Karpas-422 (cell line): ENCODE measurements at regions not wholly inside any gene's neighbourhood (a gene's known extent, or its start where the extent isn't known, plus 50 kb on each side); places are given as distances from the start of the nearest gene placed in this dataset.

Experiments used
- DNase-seq: peaks from one replicate; pipeline ENCODE4 v3.0.0-alpha.2; 2015
- H2AFZ ChIP-seq: fragments of 200-600 bp; sonication (generic); 2 replicates; pipeline ENCODE4 v1.6.1; 2014; ENCODE audit warnings: antibody characterized with exemption, low read length, mixed read lengths
- H3K27ac ChIP-seq: fragments of 200-600 bp; sonication (generic); 2 replicates; pipeline ENCODE4 v1.5.1; 2014; ENCODE audit warnings: mild to moderate bottlenecking, low read length, moderate library complexity
- H3K27me3 ChIP-seq: fragments of 200-600 bp; sonication (generic); 2 replicates; pipeline ENCODE4 v1.6.1; 2014; ENCODE audit warnings: low read length, mixed read lengths
- H3K36me3 ChIP-seq: fragments of 200-600 bp; sonication (generic); 2 replicates; pipeline ENCODE4 v1.6.1; 2014; ENCODE audit warnings: low read length, mixed read lengths; ENCODE audit not compliant: insufficient read depth
- H3K4me1 ChIP-seq: fragments of 200-600 bp; sonication (generic); 2 replicates; pipeline ENCODE4 v1.6.1; 2014; ENCODE audit warnings: mild to moderate bottlenecking, low read length, mixed read lengths
- H3K4me2 ChIP-seq: fragments of 200-600 bp; sonication (generic); 2 replicates; pipeline ENCODE4 v1.6.1; 2014; ENCODE audit warnings: low read length, low read depth, mild to moderate bottlenecking; ENCODE audit not compliant: poor library complexity, severe bottlenecking
- H3K4me3 ChIP-seq: fragments of 200-600 bp; sonication (generic); 2 replicates; pipeline ENCODE4 v1.5.1; 2014; ENCODE audit warnings: mild to moderate bottlenecking, antibody characterized with exemption, low read length, mixed read lengths
- H3K79me2 ChIP-seq: fragments of 200-600 bp; sonication (generic); 2 replicates; pipeline ENCODE4 v1.6.1; 2014; ENCODE audit warnings: mild to moderate bottlenecking, low read length, mixed read lengths
- H3K9ac ChIP-seq: fragments of 200-600 bp; sonication (generic); 2 replicates; pipeline ENCODE4 v1.6.0; 2014; ENCODE audit warnings: low read length
- H3K9me2 ChIP-seq: fragments of 200-600 bp; sonication (generic), shearing (Covaris generic); replicated peaks from 2 replicates; pipeline ENCODE4 v1.6.0; 2014; ENCODE audit warnings: mild to moderate bottlenecking, low read length, moderate library complexity; ENCODE audit not compliant: insufficient read depth
- H3K9me3 ChIP-seq: fragments of 300-700, 200-600 bp; sonication (generic); 2 replicates; pipeline ENCODE4 v1.6.1; 2014; ENCODE audit warnings: low read length, mixed read lengths
- H4K20me1 ChIP-seq: fragments of 200-600 bp; sonication (generic); 2 replicates; pipeline ENCODE4 v1.6.1; 2014; ENCODE audit warnings: mild to moderate bottlenecking, antibody characterized with exemption, low read length, low read depth; ENCODE audit not compliant: insufficient read depth

GRCh38 chr16:86700046-86700945, 121.9 kb downstream of the FOXL1 start:
- Histone ChIP-seq H3K27ac (no peak overlapping the region), H3K27me3 (no peaks in the 10 kb centered on the region), H3K9ac (no peak overlapping the region), H3K4me1 (no peaks in the 10 kb centered on the region), H2AFZ (no peak overlapping the region), H3K4me2 (no peak overlapping the region), H3K79me2 (no peaks in the 10 kb centered on the region), H3K36me3 (no peaks in the 10 kb centered on the region), H4K20me1 (no peaks in the 10 kb centered on the region), H3K9me2 (no peaks in the 10 kb centered on the region), H3K4me3 (no peak overlapping the region), H3K9me3 (no peaks in the 10 kb centered on the region)
- no peak for DNase-seq

- no peak for DNase-seq
- H3K4me3 ChIP-seq: no peak overlapping the region
- no peaks in the 10 kb centered on the region for H3K79me2 ChIP-seq
- no peaks in the 10 kb centered on the region for H3K9me2 ChIP-seq
- no peaks in the 10 kb centered on the region for H3K9me3 ChIP-seq
- no peak overlapping the region for H3K27ac ChIP-seq
- H4K20me1 ChIP-seq: no peaks in the 10 kb centered on the region
- no peak overlapping the region for H3K9ac ChIP-seq
- H3K4me2 ChIP-seq: no peak overlapping the region
- no peaks in the 10 kb centered on the region for H3K36me3 ChIP-seq
- no peaks in the 10 kb centered on the region for H3K27me3 ChIP-seq
- H3K4me1 ChIP-seq: no peaks in the 10 kb centered on the region
- no peak overlapping the region for H2AFZ ChIP-seq
Observed at GRCh38 chr16:86701286-86701975, 123.1 kb downstream of the FOXL1 start.

DNA sequence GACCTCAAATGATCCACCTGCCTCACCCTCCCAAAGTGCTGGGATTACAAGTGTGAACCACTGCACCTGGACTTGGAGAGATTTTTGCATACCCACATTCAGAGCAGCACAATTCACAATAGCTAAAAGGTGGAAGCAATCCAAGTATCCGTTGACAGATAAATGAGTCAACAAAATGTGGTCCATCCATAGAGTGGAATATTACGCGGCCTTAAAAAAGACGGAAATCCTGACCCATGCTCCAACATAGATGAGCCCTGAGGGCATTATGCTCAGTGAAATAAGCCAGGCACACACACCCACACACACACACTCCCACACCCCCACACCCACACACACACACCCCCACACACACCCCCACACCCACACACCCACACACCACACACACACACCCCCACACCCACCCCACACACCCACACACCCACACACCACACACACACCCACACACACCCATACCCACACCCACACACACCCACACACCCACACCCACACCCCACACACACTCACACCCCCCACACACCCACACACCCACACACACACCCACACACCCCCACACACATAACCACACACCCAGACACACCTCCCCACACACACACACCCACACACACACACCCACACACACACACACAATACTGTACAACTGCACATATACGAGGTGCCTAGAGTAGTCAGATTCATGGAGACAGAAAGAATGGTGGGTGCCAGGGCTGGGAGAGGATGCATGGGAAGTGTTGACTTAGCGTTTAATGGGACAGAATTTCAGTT, 124.7 kb downstream of the FOXL1 start:
- DNase-seq: no peak
- Histone ChIP-seq H3K27ac (no peak overlapping the region), H3K79me2 (no peaks in the 10 kb centered on the region), H3K4me2 (no peak overlapping the region), H3K9me2 (no peaks in the 10 kb centered on the region), H3K9ac (no peak overlapping the region), H3K27me3 (no peaks in the 10 kb centered on the region), H2AFZ (no peak overlapping the region), H3K9me3 (no peaks in the 10 kb centered on the region), H3K36me3 (no peaks in the 10 kb centered on the region), H3K4me1 (no peaks in the 10 kb centered on the region), H4K20me1 (no peaks in the 10 kb centered on the region), H3K4me3 (no peak overlapping the region)

DNA sequence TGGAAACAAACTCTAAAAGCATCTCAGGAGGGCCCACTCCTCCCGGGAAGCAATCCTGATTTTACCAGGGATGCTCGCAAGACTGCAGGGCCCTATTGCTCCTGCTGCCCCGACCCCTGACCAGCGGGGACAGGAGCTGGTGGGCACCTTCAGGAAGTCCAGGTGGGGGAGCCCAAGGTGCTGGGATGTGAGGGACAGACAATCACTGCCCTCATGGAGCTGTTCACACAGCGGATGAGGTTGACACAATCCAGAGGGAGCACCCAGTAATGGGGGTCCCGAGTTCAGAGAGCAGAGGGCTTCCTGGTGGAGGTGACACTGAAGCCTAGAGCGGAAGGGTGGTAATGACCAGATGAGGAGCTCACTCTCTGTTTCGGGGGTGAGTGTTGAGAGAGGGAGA, 126.2 kb downstream of the FOXL1 start:
- H2AFZ ChIP-seq: no peak overlapping the region
- H3K4me2 ChIP-seq: no peak overlapping the region
- no peak overlapping the region for H3K9ac ChIP-seq
- no peaks in the 10 kb centered on the region for H3K4me1 ChIP-seq
- H3K9me2 ChIP-seq: no peaks in the 10 kb centered on the region
- H3K36me3 ChIP-seq: no peaks in the 10 kb centered on the region
- H3K4me3 ChIP-seq: no peak overlapping the region
- no peaks in the 10 kb centered on the region for H4K20me1 ChIP-seq
- no peak for DNase-seq
- H3K9me3 ChIP-seq: no peaks in the 10 kb centered on the region
- H3K27ac ChIP-seq: no peak overlapping the region
- no peaks in the 10 kb centered on the region for H3K27me3 ChIP-seq
- H3K79me2 ChIP-seq: no peaks in the 10 kb centered on the region

DNA sequence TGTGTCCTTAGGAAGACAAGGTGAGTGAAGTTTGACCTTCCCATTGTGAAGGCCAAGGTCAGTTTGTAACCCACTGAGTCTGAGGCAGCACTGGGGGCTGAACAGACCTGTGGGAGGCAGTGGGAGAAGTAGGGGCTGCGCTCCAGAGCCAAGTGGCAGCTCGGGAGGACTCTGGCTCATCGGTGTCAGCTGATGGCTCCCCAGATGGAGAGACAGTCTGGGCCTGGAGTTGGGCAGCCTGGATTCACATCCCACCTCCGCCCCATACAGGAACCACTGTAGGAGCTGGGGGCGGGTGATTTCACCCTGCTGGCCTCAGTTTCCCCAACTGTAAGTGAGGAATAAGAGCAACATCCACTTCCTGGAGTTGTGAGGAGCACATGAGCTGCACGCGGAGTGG, 128.4 kb downstream of the FOXL1 start:
- H3K79me2 ChIP-seq: no peaks in the 10 kb centered on the region

GRCh38 chr16:86707171-86707570, 128.8 kb downstream of the FOXL1 start:
- Histone ChIP-seq H3K9ac (no peak overlapping the region), H3K9me2 (no peaks in the 10 kb centered on the region), H2AFZ (no peak overlapping the region), H3K36me3 (no peaks in the 10 kb centered on the region), H3K79me2 (no peaks in the 10 kb centered on the region), H3K27ac (no peak overlapping the region), H3K9me3 (no peaks in the 10 kb centered on the region), H3K27me3 (no peaks in the 10 kb centered on the region), H3K4me2 (no peak overlapping the region), H4K20me1 (no peaks in the 10 kb centered on the region), H3K4me3 (no peak overlapping the region), H3K4me1 (no peaks in the 10 kb centered on the region)
- DNase-seq: no peak

More for the DNA sequence above, 128.4 kb downstream of the FOXL1 start:
- Histone ChIP-seq H2AFZ (no peak overlapping the region), H3K4me3 (no peak overlapping the region), H3K9me3 (no peaks in the 10 kb centered on the region), H3K27ac (no peak overlapping the region), H3K9me2 (no peaks in the 10 kb centered on the region), H4K20me1 (no peaks in the 10 kb centered on the region), H3K4me1 (no peaks in the 10 kb centered on the region), H3K27me3 (no peaks in the 10 kb centered on the region), H3K4me2 (no peak overlapping the region), H3K9ac (no peak overlapping the region), H3K36me3 (no peaks in the 10 kb centered on the region)
- no peak for DNase-seq

DNA sequence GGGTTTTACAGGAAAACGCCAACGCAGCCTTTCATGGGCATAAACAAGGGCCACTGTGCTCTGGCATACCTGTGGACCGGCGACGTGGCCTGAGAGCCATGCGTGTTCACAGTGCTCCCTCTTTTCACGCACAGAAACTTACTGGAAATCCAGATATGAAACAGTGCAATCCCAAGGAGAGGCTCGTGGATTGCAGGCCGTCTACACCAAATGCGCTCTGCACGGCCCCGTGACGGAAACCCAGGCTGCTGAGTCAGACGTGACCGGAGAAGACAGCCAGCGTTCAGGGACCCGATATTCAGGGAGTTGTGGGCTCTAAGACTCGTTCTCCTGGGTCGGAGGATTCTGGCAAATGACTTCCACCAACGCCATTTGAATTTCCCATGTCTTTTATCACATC, 129.2 kb downstream of the FOXL1 start:
- H3K4me2 ChIP-seq: no peak overlapping the region
- H3K4me3 ChIP-seq: no peak overlapping the region
- H4K20me1 ChIP-seq: no peaks in the 10 kb centered on the region
- no peak for DNase-seq
- H2AFZ ChIP-seq: no peak overlapping the region
- no peaks in the 10 kb centered on the region for H3K9me2 ChIP-seq
- H3K27me3 ChIP-seq: no peaks in the 10 kb centered on the region
- H3K9ac ChIP-seq: no peak overlapping the region
- no peak overlapping the region for H3K27ac ChIP-seq
- no peaks in the 10 kb centered on the region for H3K9me3 ChIP-seq
- no peaks in the 10 kb centered on the region for H3K79me2 ChIP-seq
- no peaks in the 10 kb centered on the region for H3K36me3 ChIP-seq
- no peaks in the 10 kb centered on the region for H3K4me1 ChIP-seq

DNA sequence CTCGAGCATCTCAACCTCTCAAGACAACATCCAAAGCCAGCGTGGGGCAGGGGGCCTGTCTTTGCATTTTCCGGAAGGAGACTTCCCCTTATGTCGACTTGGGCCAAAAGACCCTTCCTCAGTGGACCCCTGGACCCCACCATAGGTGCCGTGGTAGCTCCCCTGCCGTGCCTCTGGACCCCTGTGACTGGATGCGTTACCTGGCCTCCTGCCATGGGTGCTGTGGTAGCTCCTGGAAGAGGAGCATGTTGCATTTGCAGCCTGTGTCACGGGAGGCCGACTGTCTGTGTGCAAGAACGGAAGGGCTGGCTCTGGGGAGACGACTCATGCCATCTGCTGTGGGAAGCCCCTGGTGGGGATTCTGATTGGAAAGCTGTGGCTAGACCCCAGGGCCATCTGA, 130.1 kb downstream of the FOXL1 start:
- H3K27me3 ChIP-seq: no peaks in the 10 kb centered on the region
- H3K4me1 ChIP-seq: no peaks in the 10 kb centered on the region
- no peaks in the 10 kb centered on the region for H3K9me3 ChIP-seq
- H4K20me1 ChIP-seq: no peaks in the 10 kb centered on the region
- H3K4me3 ChIP-seq: no peak overlapping the region
- H3K79me2 ChIP-seq: no peaks in the 10 kb centered on the region
- H3K36me3 ChIP-seq: no peaks in the 10 kb centered on the region
- no peak overlapping the region for H3K4me2 ChIP-seq
- no peak overlapping the region for H2AFZ ChIP-seq
- no peak overlapping the region for H3K27ac ChIP-seq
- DNase-seq: no peak
- no peaks in the 10 kb centered on the region for H3K9me2 ChIP-seq
- H3K9ac ChIP-seq: no peak overlapping the region
